ENCODE measurements at regions not wholly inside any gene's neighbourhood (a gene's known extent, or its start where the extent isn't known, plus 50 kb on each side); places are given as distances from the start of the nearest gene placed in this dataset.

- no peak for TF ChIP-seq ZBTB1 (CRISPR knock-in tag; IDR thresholded peaks at IDR 0.05; ENCODE audit: borderline replicate concordance)
- TF ChIP-seq PBX2 (CRISPR knock-in tag; IDR thresholded peaks at IDR 0.05): no peak
- TF ChIP-seq JUN (CRISPR knock-in tag; IDR thresholded peaks at IDR 0.05): no peak
- TF ChIP-seq PHF8 (CRISPR knock-in tag; IDR thresholded peaks at IDR 0.05): no peak
- no peak for TF ChIP-seq CHD2 (IDR thresholded peaks at IDR 0.05; ENCODE audit: low read depth, low read length)
- TF ChIP-seq POLR2AphosphoS5 (IDR thresholded peaks at IDR 0.05; ENCODE audit: low read depth, low read length): no peak
- TF ChIP-seq ZNF24 (IDR thresholded peaks at IDR 0.05): no peak
- no peak for TF ChIP-seq ZKSCAN5 (CRISPR knock-in tag; IDR thresholded peaks at IDR 0.05)
- no peak for TF ChIP-seq ZBTB8A (CRISPR knock-in tag; IDR thresholded peaks at IDR 0.05; ENCODE audit: borderline replicate concordance, low read depth)
These were observed 187.6 kb downstream of the C11orf87 start for GRCh38 chr11:109609454-109610185.

Measured in HepG2 (cell line).